ENCODE measurements at regions not wholly inside any gene's neighbourhood (a gene's known extent, or its start where the extent isn't known, plus 50 kb on each side); places are given as distances from the start of the nearest gene placed in this dataset.
"Not testable (repeated sequence)": the region's sequence is repeated elsewhere in the genome, so short reads cannot be mapped to it uniquely, and the experiment has no call there.

DNA sequence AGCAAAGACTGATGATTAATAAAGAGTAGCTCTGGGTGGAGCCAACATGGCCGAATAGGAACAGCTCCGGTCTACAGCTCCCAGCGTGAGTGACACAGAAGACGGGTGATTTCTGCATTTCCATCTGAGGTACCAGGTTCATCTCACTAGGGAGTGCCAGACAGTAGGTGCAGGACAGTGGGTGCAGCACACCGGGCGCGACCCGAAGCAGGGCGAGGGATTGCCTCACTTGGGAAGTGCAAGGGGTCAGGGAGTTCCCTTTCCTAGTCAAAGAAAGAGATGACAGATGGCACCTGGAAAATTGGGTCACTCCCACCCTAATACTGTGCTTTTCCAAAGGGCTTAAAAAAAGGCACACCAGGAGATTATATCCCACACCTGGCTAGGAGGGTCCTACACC, 533.4 kb upstream of the LRATD1 start:
- TF ChIP-seq EZH2 (optimal IDR thresholded peaks at IDR 0.05; ENCODE audit: low read depth, low read length), result not testable (repeated sequence)
- TF ChIP-seq, protein P1, sequence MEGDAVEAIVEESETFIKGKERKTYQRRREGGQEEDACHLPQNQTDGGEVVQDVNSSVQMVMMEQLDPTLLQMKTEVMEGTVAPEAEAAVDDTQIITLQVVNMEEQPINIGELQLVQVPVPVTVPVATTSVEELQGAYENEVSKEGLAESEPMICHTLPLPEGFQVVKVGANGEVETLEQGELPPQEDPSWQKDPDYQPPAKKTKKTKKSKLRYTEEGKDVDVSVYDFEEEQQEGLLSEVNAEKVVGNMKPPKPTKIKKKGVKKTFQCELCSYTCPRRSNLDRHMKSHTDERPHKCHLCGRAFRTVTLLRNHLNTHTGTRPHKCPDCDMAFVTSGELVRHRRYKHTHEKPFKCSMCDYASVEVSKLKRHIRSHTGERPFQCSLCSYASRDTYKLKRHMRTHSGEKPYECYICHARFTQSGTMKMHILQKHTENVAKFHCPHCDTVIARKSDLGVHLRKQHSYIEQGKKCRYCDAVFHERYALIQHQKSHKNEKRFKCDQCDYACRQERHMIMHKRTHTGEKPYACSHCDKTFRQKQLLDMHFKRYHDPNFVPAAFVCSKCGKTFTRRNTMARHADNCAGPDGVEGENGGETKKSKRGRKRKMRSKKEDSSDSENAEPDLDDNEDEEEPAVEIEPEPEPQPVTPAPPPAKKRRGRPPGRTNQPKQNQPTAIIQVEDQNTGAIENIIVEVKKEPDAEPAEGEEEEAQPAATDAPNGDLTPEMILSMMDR (IDR thresholded peaks at IDR 0.05; ENCODE audit: low read length), result not testable (repeated sequence)
